B cell (primary cell): ENCODE measurements at regions not wholly inside any gene's neighbourhood (a gene's known extent, or its start where the extent isn't known, plus 50 kb on each side); places are given as distances from the start of the nearest gene placed in this dataset.

ENCODE experiments used
- ATAC-seq: fragments of 200-7000 bp; cut with Tn5 transposase; one replicate; pipeline ENCODE4 v1.10.0; 2021; ENCODE audit warnings: low read depth, mild to moderate bottlenecking, moderate number of reproducible peaks, moderate library complexity
- CTCF ChIA-PET: fragments of 350-600 bp; sonication (Branson Sonifier 250); formaldehyde crosslinking; loops from one replicate; lab custom pipeline; 2021; ENCODE audit warnings: antibody characterized with exemption, inconsistent platforms; lab: Charles Lee
- POLR2A ChIA-PET: fragments of 350-600 bp; sonication (Branson Sonifier 250); formaldehyde crosslinking; loops from one replicate; lab custom pipeline; 2021; ENCODE audit warnings: antibody characterized with exemption; lab: Charles Lee
- DNase-seq: peaks from one replicate; pipeline ENCODE4 v3.0.0; 2013
- H2AFZ ChIP-seq: 2 replicates; pipeline ENCODE4 v1.6.1; 2012; ENCODE audit warnings: mild to moderate bottlenecking, low read depth, low read length; ENCODE audit not compliant: insufficient read depth, poor library complexity, severe bottlenecking
- H3K27ac ChIP-seq, 2 donors: 1 replicate in 1 of 2; 2 replicates in 1 of 2; pipeline ENCODE4 v1.5.1; 2012 to 2013; ENCODE audit warnings: low read length in 2 of 2, mild to moderate bottlenecking in 2 of 2, moderate library complexity in 1 of 2
- H3K27me3 ChIP-seq, 4 experiments: fragments of 200-600 bp in 1 of 4; sonication (generic) in 1 of 4; replicated peaks in 1 of 4; 1 replicate in 2 of 4; 2 replicates in 2 of 4; pipeline versions ENCODE4 v1.6.1 to v1.7.0; 2013 to 2016; ENCODE audit warnings: low read length in 3 of 4, mild to moderate bottlenecking in 2 of 4, mixed read lengths in 1 of 4, moderate library complexity in 1 of 4; ENCODE audit not compliant: insufficient read depth in 4 of 4, control insufficient read depth in 3 of 4; ENCODE audit errors: control extremely low read depth in 1 of 4
- H3K36me3 ChIP-seq, 2 experiments: replicated peaks in 1 of 2; 1 replicate in 1 of 2; 2 replicates in 1 of 2; pipeline versions ENCODE4 v1.6.1 to v1.7.1; 2013; ENCODE audit warnings: low read length in 1 of 2; ENCODE audit not compliant: insufficient read depth in 2 of 2, control insufficient read depth in 1 of 2; ENCODE audit errors: control extremely low read depth in 1 of 2, extremely low read depth in 1 of 2
- H3K4me1 ChIP-seq, 2 donors: fragments of 200-600 bp in 1 of 2; sonication (generic) in 1 of 2; 1 replicate in 1 of 2; 2 replicates in 1 of 2; pipeline versions ENCODE4 v1.5.1 to v1.6.1; 2013 to 2017; ENCODE audit warnings: low read length in 2 of 2; ENCODE audit not compliant: control insufficient read depth in 2 of 2, insufficient read depth in 2 of 2
- H3K4me2 ChIP-seq: replicated peaks from 2 replicates; pipeline ENCODE3; 2012; ENCODE audit warnings: mild to moderate bottlenecking, low read depth, low read length; ENCODE audit not compliant: poor library complexity, severe bottlenecking
- H3K4me3 ChIP-seq, 5 experiments: fragments of 200-600 bp in 1 of 5; sonication (generic) in 1 of 5; 1 replicate in 3 of 5; 2 replicates in 2 of 5; pipeline versions ENCODE4 v1.5.1 to v1.7.0; 2011 to 2016; ENCODE audit warnings: low read length in 4 of 5, mild to moderate bottlenecking in 4 of 5, low read depth in 2 of 5, control low read depth in 1 of 5, moderate library complexity in 1 of 5; ENCODE audit not compliant: insufficient read depth in 1 of 5; ENCODE audit errors: control extremely low read depth in 1 of 5, extremely low read depth in 1 of 5
- H3K79me2 ChIP-seq: fragments of 200-600 bp; sonication (generic); one replicate; pipeline ENCODE4 v1.6.0; 2016; ENCODE audit warnings: low read length; ENCODE audit not compliant: control insufficient read depth, insufficient read depth
- H3K9ac ChIP-seq: fragments of 200-600 bp; sonication (generic); 2 replicates; pipeline ENCODE4 v1.6.1; 2017; ENCODE audit warnings: mild to moderate bottlenecking, low read length, moderate library complexity
- H3K9me3 ChIP-seq, 3 donors: one replicate each; pipeline versions ENCODE4 v1.6.1 to v1.7.1; 2013; ENCODE audit warnings: low read length in 2 of 3; ENCODE audit not compliant: control insufficient read depth in 2 of 3, insufficient read depth in 1 of 3; ENCODE audit errors: control extremely low read depth in 1 of 3
- H4K20me1 ChIP-seq: 2 replicates; pipeline ENCODE4 v1.6.0; 2012; ENCODE audit warnings: mild to moderate bottlenecking, low read length; ENCODE audit not compliant: insufficient read depth, control insufficient read depth, poor library complexity, severe bottlenecking
- H3K27ac Mint-ChIP-seq: one replicate; pipeline ENCODE4 v1.8.0; 2021; ENCODE audit warnings: mixed read lengths
- H3K27me3 Mint-ChIP-seq: one replicate; pipeline ENCODE4 v1.8.0; 2021; ENCODE audit warnings: mixed read lengths
- H3K4me1 Mint-ChIP-seq: one replicate; pipeline ENCODE4 v1.8.0; 2021; ENCODE audit warnings: mixed read lengths
- H3K4me3 Mint-ChIP-seq: one replicate; pipeline ENCODE4 v1.8.0; 2021; ENCODE audit warnings: mixed read lengths
- H3K9me3 Mint-ChIP-seq: one replicate; pipeline ENCODE4 v1.8.0; 2022; ENCODE audit warnings: mixed read lengths; ENCODE audit not compliant: insufficient read depth
- EZH2 ChIP-seq: IDR thresholded peaks from 2 replicates; pipeline ENCODE4 v1.6.1; 2012; ENCODE audit warnings: borderline replicate concordance, low read depth, mild to moderate bottlenecking, moderate library complexity, low read length; ENCODE audit not compliant: insufficient read depth, poor library complexity, severe bottlenecking
- WGBS: methylation state at CpG from one replicate; pipeline ENCODE4 v1.1.5; 2013; ENCODE audit warnings: missing lambda C conversion rate; ENCODE audit not compliant: insufficient coverage; 5-methylcytosine and 5-hydroxymethylcytosine counted together
- intact Hi-C: fragments of 100-400 bp; cut with micrococcal nuclease; formaldehyde crosslinking; loops from one replicate; pipeline ENCODE4 v1.10.0; 2022
- TF ChIP-seq, protein P1 (sequence below): fragments of 200-600 bp; IDR thresholded peaks from one replicate; pipeline ENCODE4 v1.8.0; 2022; ENCODE audit warnings: antibody characterized with exemption, mild to moderate bottlenecking

DNA sequence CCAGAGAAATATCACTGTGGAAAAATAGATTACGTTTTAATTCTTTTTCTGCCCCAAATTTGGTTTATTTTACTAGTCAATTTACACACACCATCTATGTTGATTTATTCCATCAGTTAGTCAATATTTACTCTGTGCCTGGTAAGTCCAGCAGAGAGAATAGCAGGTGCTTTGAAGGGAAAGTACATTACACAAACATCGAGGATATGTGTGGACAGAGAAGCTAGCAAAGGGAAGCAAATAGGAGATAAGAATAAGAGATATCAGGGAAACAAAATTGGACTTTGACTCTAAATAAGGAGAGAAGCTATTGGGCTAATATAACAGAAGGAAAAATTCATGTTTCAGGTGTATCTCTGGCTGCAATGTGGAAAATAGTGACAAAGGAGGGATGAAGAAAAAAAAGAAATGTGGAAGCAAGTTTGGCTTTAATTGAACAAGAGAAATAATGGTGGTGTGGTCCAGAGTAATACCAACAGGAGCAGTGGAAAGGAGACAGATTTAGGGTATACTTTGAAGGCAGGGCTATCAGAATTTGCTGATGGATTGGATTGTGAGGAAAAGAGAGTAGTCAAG is 587.7 kb upstream of the CDH6 start:
- no peaks in the 10 kb centered on the region for H3K4me1 Mint-ChIP-seq
- no peaks in the 10 kb centered on the region for H4K20me1 ChIP-seq
- no peaks in the 10 kb centered on the region for H3K27me3 Mint-ChIP-seq
- intact Hi-C loops: no loop called here
- H3K79me2 ChIP-seq: no peaks in the 10 kb centered on the region
- H2AFZ ChIP-seq: no peak overlapping the region
- peaks cover 0 to 3% (median 2%) of the 10 kb centered on the region in 3 donors for H3K9me3 ChIP-seq
- no peak overlapping the region for H3K4me2 ChIP-seq
- DNase-seq (no peak), ATAC-seq (no peak)
- H3K27ac Mint-ChIP-seq: no peak overlapping the region
- H3K4me3 Mint-ChIP-seq: no peak overlapping the region
- no peaks in the 10 kb centered on the region for H3K4me1 ChIP-seq
- no peak overlapping the region for H3K4me3 ChIP-seq
- no peaks in the 10 kb centered on the region for H3K36me3 ChIP-seq
- ChIA-PET POLR2A (no interaction called here), CTCF (no interaction called here)
- H3K9ac ChIP-seq: no peak overlapping the region
- TF ChIP-seq, protein P1, sequence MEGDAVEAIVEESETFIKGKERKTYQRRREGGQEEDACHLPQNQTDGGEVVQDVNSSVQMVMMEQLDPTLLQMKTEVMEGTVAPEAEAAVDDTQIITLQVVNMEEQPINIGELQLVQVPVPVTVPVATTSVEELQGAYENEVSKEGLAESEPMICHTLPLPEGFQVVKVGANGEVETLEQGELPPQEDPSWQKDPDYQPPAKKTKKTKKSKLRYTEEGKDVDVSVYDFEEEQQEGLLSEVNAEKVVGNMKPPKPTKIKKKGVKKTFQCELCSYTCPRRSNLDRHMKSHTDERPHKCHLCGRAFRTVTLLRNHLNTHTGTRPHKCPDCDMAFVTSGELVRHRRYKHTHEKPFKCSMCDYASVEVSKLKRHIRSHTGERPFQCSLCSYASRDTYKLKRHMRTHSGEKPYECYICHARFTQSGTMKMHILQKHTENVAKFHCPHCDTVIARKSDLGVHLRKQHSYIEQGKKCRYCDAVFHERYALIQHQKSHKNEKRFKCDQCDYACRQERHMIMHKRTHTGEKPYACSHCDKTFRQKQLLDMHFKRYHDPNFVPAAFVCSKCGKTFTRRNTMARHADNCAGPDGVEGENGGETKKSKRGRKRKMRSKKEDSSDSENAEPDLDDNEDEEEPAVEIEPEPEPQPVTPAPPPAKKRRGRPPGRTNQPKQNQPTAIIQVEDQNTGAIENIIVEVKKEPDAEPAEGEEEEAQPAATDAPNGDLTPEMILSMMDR: no peak
- no peak for TF ChIP-seq EZH2
- H3K27me3 ChIP-seq: no peaks in the 10 kb centered on the region
- no peak overlapping the region for H3K27ac ChIP-seq
- H3K9me3 Mint-ChIP-seq: peaks cover 6% of the 10 kb centered on the region
- WGBS: 100% methylated on average over 1 of the region's 2 CpGs

DNA sequence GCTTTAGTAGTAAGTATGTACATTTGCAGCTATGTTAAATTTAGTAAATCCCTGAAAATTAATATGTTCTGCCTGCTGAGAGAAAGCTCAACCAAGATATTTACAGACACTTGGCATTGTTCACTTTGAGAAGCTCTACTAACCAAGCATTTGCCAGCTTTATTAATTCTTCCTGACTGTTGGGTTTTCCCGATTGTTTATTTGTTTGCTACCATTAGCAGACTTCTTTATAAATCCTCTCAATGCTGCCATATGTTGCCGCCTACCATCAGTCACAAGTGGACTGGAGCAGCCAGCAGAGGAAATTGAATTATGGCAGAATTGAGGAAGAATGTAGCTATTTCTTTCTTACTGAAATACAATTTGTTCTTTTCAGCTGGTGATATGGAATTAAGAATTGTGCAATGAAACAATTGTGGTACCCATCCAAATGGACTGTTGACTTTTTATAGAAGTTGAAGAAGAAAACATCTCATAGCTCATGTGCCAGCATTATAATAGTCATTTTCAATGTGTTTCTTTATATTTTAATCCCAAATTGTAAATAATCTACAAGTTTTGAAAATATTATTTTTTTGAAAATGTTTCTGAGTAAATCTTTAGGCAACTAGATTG is 588.7 kb upstream of the CDH6 start:
- Histone ChIP-seq H2AFZ (no peak overlapping the region), H3K27me3 (no peaks in the 10 kb centered on the region), H3K79me2 (no peaks in the 10 kb centered on the region), H3K9me3 (peaks cover 0 to 3% (median 2%) of the 10 kb centered on the region in 3 donors), H3K27ac (no peak overlapping the region), H3K4me1 (no peaks in the 10 kb centered on the region), H3K4me2 (no peak overlapping the region), H4K20me1 (no peaks in the 10 kb centered on the region), H3K9ac (no peak overlapping the region), H3K36me3 (no peaks in the 10 kb centered on the region), H3K4me3 (no peak overlapping the region)
- WGBS: no CpG with 5 or more reads among the region's 2 CpGs
- no peak overlapping the region for H3K4me3 Mint-ChIP-seq
- peaks cover 6% of the 10 kb centered on the region for H3K9me3 Mint-ChIP-seq
- ATAC-seq (no peak), DNase-seq (no peak)
- H3K27ac Mint-ChIP-seq: no peak overlapping the region
- H3K27me3 Mint-ChIP-seq: no peaks in the 10 kb centered on the region
- ChIA-PET CTCF (no interaction called here), POLR2A (no interaction called here)
- TF ChIP-seq EZH2: no peak
- TF ChIP-seq, protein P1: no peak
- intact Hi-C loops: no loop called here
- H3K4me1 Mint-ChIP-seq: no peaks in the 10 kb centered on the region
